PC-3 (cell line): ENCODE measurements at regions not wholly inside any gene's neighbourhood (a gene's known extent, or its start where the extent isn't known, plus 50 kb on each side); places are given as distances from the start of the nearest gene placed in this dataset.

Experiments
- ATAC-seq: fragments of 200-7000 bp; cut with Tn5 transposase; 2 replicates; pipeline ENCODE4 v1.9.1; 2020; ENCODE audit warnings: mild to moderate bottlenecking, moderate library complexity
- BruUV-seq: library from RNA; stranded (reverse); fragments of 400-500 nt; replicated peaks from 2 replicates; lab custom pipeline; 2021; lab: Mats Ljungman, UMichigan
- CTCF ChIA-PET: fragments of 300-600 bp; sonication (Branson Sonifier 250); formaldehyde crosslinking; loops from one replicate; lab custom pipeline; 2022; ENCODE audit warnings: antibody characterized with exemption; lab: Charles Lee
- POLR2A ChIA-PET: fragments of 300-600 bp; sonication (Branson Sonifier 250); formaldehyde crosslinking; loops from one replicate; lab custom pipeline; 2022; ENCODE audit warnings: antibody characterized with exemption; ENCODE audit not compliant: unreplicated experiment; lab: Charles Lee
- DNase-seq: peaks from one replicate; pipeline ENCODE4 v3.0.0-alpha.2; 2015
- H2AFZ ChIP-seq: fragments of 300-600 bp; sonication (generic); 2 replicates; pipeline ENCODE4 v1.6.0; 2016; ENCODE audit warnings: antibody characterized with exemption, low read length
- H3F3A ChIP-seq: fragments of 300-600 bp; sonication (generic); one replicate; pipeline ENCODE4 v1.6.0; 2017; ENCODE audit warnings: antibody characterized with exemption, low read length, control low read depth, mild to moderate bottlenecking; ENCODE audit not compliant: unreplicated experiment
- H3K27ac ChIP-seq: fragments of 300-600 bp; sonication (generic); 2 replicates; pipeline ENCODE4 v1.5.1; 2016; ENCODE audit warnings: mild to moderate bottlenecking, low read length
- H3K27me3 ChIP-seq: fragments of 300-600 bp; sonication (generic); 2 replicates; pipeline ENCODE4 v1.6.1; 2016; ENCODE audit warnings: low read length, mixed read lengths
- H3K36me3 ChIP-seq: fragments of 300-600 bp; sonication (generic); 2 replicates; pipeline ENCODE4 v1.6.1; 2016; ENCODE audit warnings: low read depth, mixed run types, low read length, mixed read lengths
- H3K4me1 ChIP-seq: fragments of 300-600 bp; sonication (generic); 2 replicates; pipeline ENCODE4 v1.5.1; 2016; ENCODE audit warnings: low read length; ENCODE audit not compliant: insufficient read depth
- H3K4me2 ChIP-seq: fragments of 300-600 bp; sonication (generic); 2 replicates; pipeline ENCODE4 v1.6.0; 2016; ENCODE audit warnings: low read length
- H3K4me3 ChIP-seq: fragments of 300-600 bp; sonication (generic); 2 replicates; pipeline ENCODE4 v1.5.1; 2016; ENCODE audit warnings: mild to moderate bottlenecking, low read length, mixed read lengths
- H3K79me2 ChIP-seq: fragments of 300-600 bp; sonication (generic); 2 replicates; pipeline ENCODE4 v1.6.1; 2017; ENCODE audit warnings: low read length, mixed read lengths
- H3K9ac ChIP-seq: fragments of 300-600 bp; sonication (generic); 2 replicates; pipeline ENCODE4 v1.6.0; 2016; ENCODE audit warnings: mild to moderate bottlenecking, low read length
- H3K9me2 ChIP-seq: fragments of 300-600 bp; sonication (generic); replicated peaks from 2 replicates; pipeline ENCODE4 v1.6.1; 2016; ENCODE audit warnings: mixed run types, low read length, mixed read lengths
- H3K9me3 ChIP-seq: fragments of 300-600 bp; sonication (generic); 2 replicates; pipeline ENCODE4 v1.6.1; 2016; ENCODE audit warnings: low read length, mixed read lengths
- H4K20me1 ChIP-seq: fragments of 300-600 bp; sonication (generic); 2 replicates; pipeline ENCODE4 v1.6.1; 2016; ENCODE audit warnings: low read length, mixed read lengths
- CTCF ChIP-seq: fragments of 300-600 bp; sonication (generic); conservative IDR thresholded peaks from 2 replicates; pipeline ENCODE4 v1.5.1; 2017; ENCODE audit warnings: antibody characterized with exemption, low read depth, mild to moderate bottlenecking, low read length
- EZH2 ChIP-seq: fragments of 300-600 bp; sonication (generic); IDR thresholded peaks from one replicate; pipeline ENCODE4 v1.6.1; 2017; ENCODE audit warnings: antibody characterized with exemption, mild to moderate bottlenecking, low read length; ENCODE audit not compliant: unreplicated experiment
- EZH2phosphoT487 ChIP-seq: fragments of 300-600 bp; sonication (generic); IDR thresholded peaks from 2 replicates; pipeline ENCODE4 v1.6.1; 2018; ENCODE audit warnings: mild to moderate bottlenecking, antibody characterized with exemption, low read length, borderline replicate concordance
- intact Hi-C: fragments of 100-400 bp; cut with micrococcal nuclease; formaldehyde crosslinking; loops from 2 replicates; pipeline ENCODE4 v1.9.0; 2023

DNA sequence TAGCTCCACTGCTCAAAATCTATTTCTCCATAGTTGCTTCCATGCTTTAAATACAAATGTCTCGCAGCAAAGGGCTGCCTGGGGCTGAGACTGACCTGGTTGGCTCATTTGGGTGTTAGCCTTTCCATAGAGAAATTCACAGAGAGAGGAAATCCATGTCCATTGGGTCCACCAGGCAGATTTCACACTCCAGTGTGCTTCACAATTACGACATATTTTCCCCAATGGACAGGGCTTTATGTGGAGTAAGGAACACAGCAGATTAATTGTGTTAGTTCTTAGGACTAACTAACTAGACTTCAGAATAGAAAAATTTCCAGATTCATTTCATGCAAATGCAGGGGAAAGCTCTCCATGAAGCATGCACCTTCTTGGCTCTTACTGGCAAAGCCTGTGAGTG is 180.7 kb downstream of the FBXO15 start:
- H3K27ac ChIP-seq: no peak overlapping the region
- no peak overlapping the region for H3K4me3 ChIP-seq
- intact Hi-C loops: no loop called here
- BruUV-seq: no TSS peak
- H3K9me2 ChIP-seq: no peaks in the 10 kb centered on the region
- H3K9me3 ChIP-seq: no peaks in the 10 kb centered on the region
- no peaks in the 10 kb centered on the region for H3F3A ChIP-seq
- H3K4me2 ChIP-seq: no peak overlapping the region
- no peak overlapping the region for H3K9ac ChIP-seq
- ATAC-seq (no peak), DNase-seq (no peak)
- no peaks in the 10 kb centered on the region for H3K79me2 ChIP-seq
- no peaks in the 10 kb centered on the region for H3K4me1 ChIP-seq
- H4K20me1 ChIP-seq: no peaks in the 10 kb centered on the region
- ChIA-PET POLR2A (no interaction called here), CTCF (no interaction called here)
- H2AFZ ChIP-seq: no peak overlapping the region
- TF ChIP-seq CTCF (no peak), EZH2phosphoT487 (no peak), EZH2 (no peak)
- H3K27me3 ChIP-seq: no peaks in the 10 kb centered on the region
- no peaks in the 10 kb centered on the region for H3K36me3 ChIP-seq

- Histone ChIP-seq H2AFZ (no peak overlapping the region), H3K9me3 (no peaks in the 10 kb centered on the region), H3K79me2 (no peaks in the 10 kb centered on the region), H3K27me3 (peaks cover 11% of the 10 kb centered on the region; the same call in 1 of the 2 replicates), H3K4me1 (no peaks in the 10 kb centered on the region), H3K36me3 (no peaks in the 10 kb centered on the region), H4K20me1 (no peaks in the 10 kb centered on the region), H3K9me2 (no peaks in the 10 kb centered on the region), H3K4me2 (no peak overlapping the region), H3F3A (no peaks in the 10 kb centered on the region), H3K9ac (no peak overlapping the region), H3K4me3 (no peak overlapping the region), H3K27ac (no peak overlapping the region)
- POLR2A ChIA-PET: no interaction called here
- DNase-seq (no peak), ATAC-seq (no peak)
- CTCF ChIA-PET: no interaction called here
- TF ChIP-seq CTCF (no peak), EZH2phosphoT487 (no peak), EZH2 (no peak)
- no TSS peak for BruUV-seq
- intact Hi-C loops: no loop called here
These were observed 185.4 kb downstream of the FBXO15 start for GRCh38 chr18:73962256-73962655.

GRCh38 chr18:73961804-73962203 is 185.8 kb downstream of the FBXO15 start:
- intact Hi-C loops: no loop called here
- Histone ChIP-seq H3K27ac (no peak overlapping the region), H3K4me3 (no peak overlapping the region), H3K4me1 (no peaks in the 10 kb centered on the region), H3K9ac (no peak overlapping the region), H3K4me2 (no peak overlapping the region), H3K9me2 (no peaks in the 10 kb centered on the region), H3K79me2 (no peaks in the 10 kb centered on the region), H3K36me3 (no peaks in the 10 kb centered on the region), H3F3A (no peaks in the 10 kb centered on the region), H2AFZ (no peak overlapping the region), H4K20me1 (no peaks in the 10 kb centered on the region), H3K9me3 (no peaks in the 10 kb centered on the region), H3K27me3 (peaks cover 13% of the 10 kb centered on the region; the same call in 1 of the 2 replicates)
- ChIA-PET CTCF (no interaction called here), POLR2A (no interaction called here)
- ATAC-seq (no peak), DNase-seq (no peak)
- no TSS peak for BruUV-seq
- TF ChIP-seq EZH2phosphoT487 (no peak), CTCF (no peak), EZH2 (no peak)
